ENCODE measurements at regions not wholly inside any gene's neighbourhood (a gene's known extent, or its start where the extent isn't known, plus 50 kb on each side); places are given as distances from the start of the nearest gene placed in this dataset.

- H3K4me3 ChIP-seq = no peak overlapping the region
- H3K4me1 ChIP-seq (ENCODE audit: low read depth) = no peaks in the 10 kb centered on the region
- no peaks in the 10 kb centered on the region for H3K27me3 ChIP-seq
- no peaks in the 10 kb centered on the region for H3K9me3 ChIP-seq (ENCODE audit: low read depth)
- DNase-seq (ENCODE audit: low read depth in 1 of 2, low spot score in 1 of 2) = no peak
- no peaks in the 10 kb centered on the region for H3K36me3 ChIP-seq
- no peak for TF ChIP-seq CTCF (IDR thresholded peaks at IDR 0.05; ENCODE audit: low read depth, low read length)
- no peak overlapping the region for H3K27ac ChIP-seq
Observed at GRCh38 chr15:87528873-87529272, 727.7 kb downstream of the NTRK3 start.

GRCh38 chr15:87527875-87528274 lies 728.7 kb downstream of the NTRK3 start:
- H3K27ac ChIP-seq = no peak overlapping the region
- no peak overlapping the region for H3K4me3 ChIP-seq
- no peaks in the 10 kb centered on the region for H3K4me1 ChIP-seq (ENCODE audit: low read depth)
- no peak for TF ChIP-seq CTCF (IDR thresholded peaks at IDR 0.05; ENCODE audit: low read depth, low read length)
- no peaks in the 10 kb centered on the region for H3K36me3 ChIP-seq
- no peaks in the 10 kb centered on the region for H3K27me3 ChIP-seq
- no peak for DNase-seq (ENCODE audit: low read depth in 1 of 2, low spot score in 1 of 2)
- no peaks in the 10 kb centered on the region for H3K9me3 ChIP-seq (ENCODE audit: low read depth)

GRCh38 chr15:87527416-87527815 lies 729.1 kb downstream of the NTRK3 start:
- Histone ChIP-seq H3K4me1 (ENCODE audit: low read depth) (no peaks in the 10 kb centered on the region), H3K9me3 (ENCODE audit: low read depth) (no peaks in the 10 kb centered on the region), H3K36me3 (no peaks in the 10 kb centered on the region), H3K27me3 (no peaks in the 10 kb centered on the region), H3K4me3 (no peak overlapping the region), H3K27ac (no peak overlapping the region)
- no peak for TF ChIP-seq CTCF (IDR thresholded peaks at IDR 0.05; ENCODE audit: low read depth, low read length)
- DNase-seq (ENCODE audit: low read depth in 1 of 2, low spot score in 1 of 2) = no peak

- no peaks in the 10 kb centered on the region for H3K4me1 ChIP-seq (ENCODE audit: low read depth)
- H3K36me3 ChIP-seq = no peaks in the 10 kb centered on the region
- H3K4me3 ChIP-seq = no peak overlapping the region
- DNase-seq (ENCODE audit: low read depth in 1 of 2, low spot score in 1 of 2) = no peak
- no peaks in the 10 kb centered on the region for H3K9me3 ChIP-seq (ENCODE audit: low read depth)
- H3K27me3 ChIP-seq = no peaks in the 10 kb centered on the region
- TF ChIP-seq CTCF (IDR thresholded peaks at IDR 0.05; ENCODE audit: low read depth, low read length) = no peak
- H3K27ac ChIP-seq = no peak overlapping the region
Observed at GRCh38 chr15:87523516-87523915, 733.0 kb downstream of the NTRK3 start.

- H3K27me3 ChIP-seq = no peaks in the 10 kb centered on the region
- no peaks in the 10 kb centered on the region for H3K36me3 ChIP-seq
Observed at GRCh38 chr15:87522997-87523396, 733.5 kb downstream of the NTRK3 start.

More at GRCh38 chr15:87522997-87523396, 733.5 kb downstream of the NTRK3 start:
- no peak for TF ChIP-seq CTCF (IDR thresholded peaks at IDR 0.05; ENCODE audit: low read depth, low read length)
- no peaks in the 10 kb centered on the region for H3K4me1 ChIP-seq (ENCODE audit: low read depth)
- DNase-seq (ENCODE audit: low read depth in 1 of 2, low spot score in 1 of 2) = no peak
- no peaks in the 10 kb centered on the region for H3K9me3 ChIP-seq (ENCODE audit: low read depth)
- no peak overlapping the region for H3K27ac ChIP-seq
- no peak overlapping the region for H3K4me3 ChIP-seq

Measured in cardiac muscle cell (in vitro differentiated cells and primary cell).